ENCODE measurements at regions not wholly inside any gene's neighbourhood (a gene's known extent, or its start where the extent isn't known, plus 50 kb on each side); places are given as distances from the start of the nearest gene placed in this dataset.
A peak's percentile ranks its signal among the peaks of the same experiment; 100 is the strongest.
"Not testable (repeated sequence)": the region's sequence is repeated elsewhere in the genome, so short reads cannot be mapped to it uniquely, and the experiment has no call there.

DNA sequence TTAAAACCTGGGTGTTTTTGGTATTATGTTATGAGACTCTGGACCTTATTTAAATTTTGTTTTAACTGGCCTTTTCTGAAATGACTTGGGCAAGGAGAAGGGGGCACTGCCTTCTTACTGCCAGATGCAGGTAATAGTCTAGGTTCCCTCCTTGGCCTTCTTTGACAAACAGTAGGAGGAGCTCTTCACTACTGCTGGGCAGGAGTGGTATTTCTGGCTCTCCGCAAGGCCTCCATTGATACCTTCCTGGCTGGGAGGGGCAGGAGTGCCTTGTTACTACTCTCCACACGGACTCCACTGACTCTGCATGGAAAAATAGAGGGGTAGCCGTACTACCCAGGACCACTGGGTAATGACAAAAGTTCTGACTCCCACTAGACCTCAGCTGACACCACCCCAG lies 189.4 kb upstream of the NBPF12 start:
- DNase-seq (ENCODE audit: low read depth); H3K4me3 ChIP-seq (ENCODE audit: low read depth, low read length): not testable (repeated sequence)
- TF ChIP-seq, protein P1, sequence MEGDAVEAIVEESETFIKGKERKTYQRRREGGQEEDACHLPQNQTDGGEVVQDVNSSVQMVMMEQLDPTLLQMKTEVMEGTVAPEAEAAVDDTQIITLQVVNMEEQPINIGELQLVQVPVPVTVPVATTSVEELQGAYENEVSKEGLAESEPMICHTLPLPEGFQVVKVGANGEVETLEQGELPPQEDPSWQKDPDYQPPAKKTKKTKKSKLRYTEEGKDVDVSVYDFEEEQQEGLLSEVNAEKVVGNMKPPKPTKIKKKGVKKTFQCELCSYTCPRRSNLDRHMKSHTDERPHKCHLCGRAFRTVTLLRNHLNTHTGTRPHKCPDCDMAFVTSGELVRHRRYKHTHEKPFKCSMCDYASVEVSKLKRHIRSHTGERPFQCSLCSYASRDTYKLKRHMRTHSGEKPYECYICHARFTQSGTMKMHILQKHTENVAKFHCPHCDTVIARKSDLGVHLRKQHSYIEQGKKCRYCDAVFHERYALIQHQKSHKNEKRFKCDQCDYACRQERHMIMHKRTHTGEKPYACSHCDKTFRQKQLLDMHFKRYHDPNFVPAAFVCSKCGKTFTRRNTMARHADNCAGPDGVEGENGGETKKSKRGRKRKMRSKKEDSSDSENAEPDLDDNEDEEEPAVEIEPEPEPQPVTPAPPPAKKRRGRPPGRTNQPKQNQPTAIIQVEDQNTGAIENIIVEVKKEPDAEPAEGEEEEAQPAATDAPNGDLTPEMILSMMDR (conservative IDR thresholded peaks at IDR 0.05; ENCODE audit: low read depth, low read length), result peak; percentile 28

GRCh38 chr1:146731981-146732680 lies 206.0 kb upstream of the NBPF12 start:
- DNase-seq (ENCODE audit: low read depth); H3K4me3 ChIP-seq (ENCODE audit: low read depth, low read length): not testable (repeated sequence)

GRCh38 chr1:146729642-146730344 lies 208.3 kb upstream of the NBPF12 start:
- H3K4me3 ChIP-seq (ENCODE audit: low read depth, low read length); DNase-seq (ENCODE audit: low read depth): not testable (repeated sequence)

GRCh38 chr1:146715054-146715453 lies 223.1 kb upstream of the NBPF12 start:
- DNase-seq (ENCODE audit: low read depth); H3K4me3 ChIP-seq (ENCODE audit: low read depth, low read length): not testable (repeated sequence)

DNA sequence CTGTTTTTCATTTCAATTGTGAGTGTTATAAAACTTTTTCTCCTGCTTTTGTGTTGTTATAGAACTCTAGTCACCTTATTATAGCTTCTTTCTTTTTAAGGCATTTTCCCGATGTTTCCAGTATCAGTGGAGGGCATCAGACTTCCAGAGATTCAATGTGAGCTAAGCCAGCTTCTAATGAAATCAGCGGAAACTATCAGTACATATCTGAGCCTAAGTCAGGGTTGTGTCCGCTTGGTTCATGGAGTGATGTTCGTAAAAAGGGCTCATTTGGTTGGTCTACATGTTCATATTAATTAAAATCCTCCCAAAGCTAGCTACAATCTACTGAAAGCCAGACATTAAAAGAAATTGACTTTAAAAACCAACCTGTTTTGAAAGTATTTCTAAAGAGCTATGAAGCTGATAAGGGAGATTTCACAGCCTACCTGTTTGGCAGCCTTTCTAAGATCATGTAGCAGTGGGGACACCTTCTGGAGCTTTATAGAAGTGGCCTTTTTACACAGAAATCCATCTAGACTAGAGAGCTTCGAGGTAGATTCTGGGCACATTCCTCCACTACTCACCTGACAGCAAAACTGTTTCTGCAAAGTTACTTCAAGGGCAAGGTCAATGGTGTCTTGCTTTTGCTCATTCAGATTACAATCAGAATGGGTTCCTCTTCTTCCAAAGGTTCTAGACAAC lies 227.1 kb upstream of the NBPF12 start:
- TF ChIP-seq, protein P1 (conservative IDR thresholded peaks at IDR 0.05; ENCODE audit: low read depth, low read length), result peak; percentile 37
- H3K4me3 ChIP-seq (ENCODE audit: low read depth, low read length); DNase-seq (ENCODE audit: low read depth): not testable (repeated sequence)

- not testable (repeated sequence) for H3K4me3 ChIP-seq (ENCODE audit: low read depth, low read length); DNase-seq (ENCODE audit: low read depth)
These were observed 228.8 kb upstream of the NBPF12 start for GRCh38 chr1:146709302-146709701.

DNA sequence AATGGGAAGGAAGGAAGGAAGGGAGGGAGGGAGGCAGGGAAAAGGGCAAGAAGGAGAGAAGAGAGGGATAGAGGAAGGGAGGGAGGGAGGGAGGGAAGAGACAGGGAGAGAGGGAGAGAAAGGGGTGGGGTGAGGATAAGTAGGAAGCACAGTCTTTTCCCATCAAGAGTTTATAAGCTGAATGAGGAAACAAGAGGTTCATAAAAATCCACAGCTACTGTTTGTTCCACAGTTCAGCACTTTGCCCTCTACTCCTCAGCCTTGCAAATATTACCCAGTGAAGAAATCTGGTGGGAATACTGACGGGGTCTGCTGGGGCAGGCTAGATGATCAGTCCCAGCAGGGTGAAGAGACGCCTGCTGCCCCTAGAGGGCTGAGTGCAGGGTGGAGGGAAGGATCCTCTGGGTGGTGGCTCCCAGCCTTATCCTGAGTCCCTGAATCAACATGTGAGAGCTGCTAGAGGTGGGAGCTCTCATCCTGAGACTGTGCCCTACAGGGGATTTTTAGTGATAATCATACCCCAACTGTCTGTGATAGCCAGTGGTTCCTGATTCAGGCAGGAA lies 233.9 kb upstream of the NBPF12 start:
- not testable (repeated sequence) for DNase-seq (ENCODE audit: low read depth); H3K4me3 ChIP-seq (ENCODE audit: low read depth, low read length)

DNA sequence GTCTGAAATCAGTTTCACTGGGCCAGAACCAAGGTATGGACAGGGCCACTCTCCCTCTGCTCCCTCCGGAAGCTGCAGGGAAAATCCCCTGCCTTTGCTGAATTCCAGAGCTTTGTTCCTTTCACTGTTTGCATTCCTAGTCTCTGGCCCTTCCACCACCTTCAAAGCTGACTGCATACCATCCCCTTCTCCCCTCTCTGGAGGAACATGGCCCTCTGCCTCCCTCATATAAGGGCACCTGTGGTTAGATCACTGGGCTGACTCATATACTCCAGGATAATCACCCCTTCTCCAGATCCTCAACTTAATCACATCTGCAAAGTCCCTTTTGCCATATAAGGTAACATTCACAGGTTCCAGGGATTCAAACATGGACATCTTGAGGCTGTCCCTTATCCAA lies 236.8 kb upstream of the NBPF12 start:
- DNase-seq (ENCODE audit: low read depth), result peak; percentile 36
- not testable (repeated sequence) for H3K4me3 ChIP-seq (ENCODE audit: low read depth, low read length)

DNA sequence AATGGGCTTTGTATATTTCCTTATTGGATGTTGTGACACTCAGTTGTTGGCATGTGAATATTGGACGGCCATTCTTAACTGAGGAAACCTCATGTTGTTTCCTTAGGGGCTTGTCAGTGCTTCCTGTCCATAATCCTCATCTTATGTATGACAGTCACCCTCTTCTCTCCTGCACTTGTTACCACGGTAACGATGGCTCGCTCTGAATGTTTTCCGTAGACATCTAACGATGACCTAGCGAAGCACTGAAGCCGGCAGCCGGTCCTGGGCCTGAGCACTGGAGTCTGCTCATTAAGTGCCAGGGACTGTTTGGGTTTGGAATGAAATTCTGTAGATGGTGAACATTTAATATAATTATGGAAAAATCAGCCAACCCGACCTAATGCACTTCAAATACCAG lies 242.7 kb upstream of the NBPF12 start:
- DNase-seq (ENCODE audit: low read depth); H3K4me3 ChIP-seq (ENCODE audit: low read depth, low read length): not testable (repeated sequence)

DNA sequence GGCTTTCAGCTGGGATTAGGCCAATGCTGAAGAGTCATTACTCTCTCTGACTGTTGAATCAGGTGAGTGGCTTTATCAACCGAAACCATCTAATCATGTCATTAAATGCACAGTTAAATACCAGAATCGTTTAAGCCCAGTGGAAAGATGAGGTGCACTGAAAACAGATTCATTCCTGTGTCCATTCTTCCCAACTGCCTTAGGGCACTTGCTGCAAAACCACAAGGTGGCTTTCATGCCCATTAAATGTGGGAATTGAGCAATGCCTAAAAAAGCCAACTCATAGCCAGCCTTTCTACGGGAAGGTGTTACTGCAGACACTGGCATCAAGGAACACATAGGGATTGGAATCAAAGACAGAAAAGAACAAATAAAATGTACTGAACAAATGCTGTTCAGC lies 246.3 kb upstream of the NBPF12 start:
- H3K4me3 ChIP-seq (ENCODE audit: low read depth, low read length); DNase-seq (ENCODE audit: low read depth): not testable (repeated sequence)

GRCh38 chr1:146688893-146689292 lies 249.2 kb upstream of the NBPF12 start:
- not testable (repeated sequence) for DNase-seq (ENCODE audit: low read depth); H3K4me3 ChIP-seq (ENCODE audit: low read depth, low read length)

DNA sequence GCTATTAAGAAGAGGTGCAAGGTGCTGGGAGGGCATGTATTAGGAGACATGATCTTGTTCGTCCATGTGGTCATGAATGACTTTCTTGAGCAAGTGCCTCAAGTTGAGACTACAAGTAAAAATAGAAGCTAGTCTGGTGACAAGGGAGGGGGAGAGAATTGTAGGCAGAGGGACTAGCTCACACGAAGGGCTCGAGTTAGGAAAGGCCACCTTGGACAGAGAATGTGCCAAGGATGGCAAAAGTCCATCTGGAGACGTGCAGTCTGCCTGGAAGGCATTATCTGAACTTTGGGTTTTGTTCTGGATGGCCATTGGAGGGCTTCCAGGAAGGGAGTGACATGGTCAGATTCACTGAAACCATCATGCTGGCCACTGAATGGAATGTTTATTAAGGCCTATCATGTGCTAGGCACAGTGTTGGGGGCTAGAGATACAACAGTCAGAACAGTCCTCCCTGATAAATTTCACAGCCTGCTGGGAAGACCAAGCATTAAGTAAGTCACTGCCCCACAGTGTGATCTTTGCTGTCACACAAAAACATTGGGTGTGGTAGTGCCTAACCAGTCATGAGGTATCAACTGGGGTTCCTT lies 251.3 kb upstream of the NBPF12 start:
- not testable (repeated sequence) for DNase-seq (ENCODE audit: low read depth); H3K4me3 ChIP-seq (ENCODE audit: low read depth, low read length)

DNA sequence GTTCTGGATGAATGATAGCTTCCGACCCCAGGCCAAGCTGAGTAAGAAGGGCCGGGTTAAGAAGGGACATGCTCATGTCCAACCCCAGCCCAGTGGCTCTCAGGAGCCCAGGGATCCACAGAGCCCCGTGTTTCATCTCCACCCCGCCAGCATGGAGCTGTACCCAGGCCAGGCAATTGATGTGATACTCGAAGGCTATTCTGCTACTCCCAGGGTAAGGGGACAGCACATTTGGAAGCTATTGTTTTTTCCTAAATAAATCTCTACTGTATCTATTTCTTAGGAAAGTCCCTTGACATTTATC lies 255.0 kb upstream of the NBPF12 start:
- not testable (repeated sequence) for DNase-seq (ENCODE audit: low read depth); H3K4me3 ChIP-seq (ENCODE audit: low read depth, low read length)

- H3K4me3 ChIP-seq (ENCODE audit: low read depth, low read length), result not testable (repeated sequence)
These were observed 255.6 kb upstream of the NBPF12 start for GRCh38 chr1:146682227-146683125.

DNA sequence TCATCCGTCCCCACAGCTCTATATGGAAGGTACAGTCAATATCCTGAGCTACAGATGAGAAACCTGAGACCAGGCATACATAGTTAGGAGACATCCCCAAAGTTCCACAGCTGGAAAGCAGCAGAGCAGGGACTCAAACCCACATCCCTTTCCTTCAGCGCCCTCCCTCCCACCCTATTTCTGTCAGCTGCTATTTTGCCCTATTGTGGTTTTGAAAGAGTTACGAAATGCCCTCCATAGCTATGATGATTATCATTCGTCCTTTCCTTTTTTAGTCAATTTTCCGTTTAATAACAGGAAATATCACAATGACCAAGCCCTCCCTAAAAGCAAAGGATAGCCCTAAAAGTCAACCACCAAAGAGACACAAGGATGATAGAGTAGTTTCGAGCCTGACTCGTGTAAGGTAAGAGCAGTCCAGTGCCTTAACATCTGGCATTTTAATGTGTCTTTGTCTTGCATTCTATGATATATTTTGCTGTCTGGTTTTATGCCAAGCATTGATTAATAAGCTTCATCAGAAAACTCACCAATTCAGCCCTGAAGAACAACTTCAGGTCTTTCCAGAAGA lies 264.3 kb upstream of the NBPF12 start:
- DNase-seq (ENCODE audit: low read depth); H3K4me3 ChIP-seq (ENCODE audit: low read depth, low read length): not testable (repeated sequence)

More at GRCh38 chr1:146682227-146683125, 255.6 kb upstream of the NBPF12 start:
- DNase-seq (ENCODE audit: low read depth), result not testable (repeated sequence)
